Loucy (cell line): ENCODE measurements at regions not wholly inside any gene's neighbourhood (a gene's known extent, or its start where the extent isn't known, plus 50 kb on each side); places are given as distances from the start of the nearest gene placed in this dataset.

ENCODE experiments used
- H2AFZ ChIP-seq: fragments of 200-600 bp; sonication (generic); 2 replicates; pipeline ENCODE4 v1.6.0; 2016; ENCODE audit warnings: antibody characterized with exemption, mild to moderate bottlenecking, low read length, moderate library complexity
- H3F3A ChIP-seq: fragments of 200-600 bp; 2 replicates; pipeline ENCODE4 v1.6.0; 2016; ENCODE audit warnings: antibody characterized with exemption, low read depth, mild to moderate bottlenecking
- H3K27me3 ChIP-seq: fragments of 200-600 bp; sonication (generic); 2 replicates; pipeline ENCODE4 v1.6.1; 2014; ENCODE audit warnings: low read length, mild to moderate bottlenecking; ENCODE audit not compliant: insufficient read depth, poor library complexity, severe bottlenecking
- H3K36me3 ChIP-seq: fragments of 200-600 bp; sonication (generic); 2 replicates; pipeline ENCODE4 v1.6.1; 2016; ENCODE audit warnings: low read length; ENCODE audit not compliant: insufficient read depth
- H3K4me1 ChIP-seq: fragments of 200-600 bp; sonication (generic); 2 replicates; pipeline ENCODE4 v1.5.1; 2014; ENCODE audit warnings: low read length, mild to moderate bottlenecking; ENCODE audit not compliant: insufficient read depth, poor library complexity, severe bottlenecking
- H3K4me2 ChIP-seq: fragments of 200-600 bp; sonication (generic); 2 replicates; pipeline ENCODE4 v1.6.0; 2014; ENCODE audit warnings: antibody characterized with exemption, low read length, low read depth, mild to moderate bottlenecking; ENCODE audit not compliant: poor library complexity, severe bottlenecking
- H3K4me3 ChIP-seq: fragments of 200-600 bp; sonication (generic); 2 replicates; pipeline ENCODE4 v1.5.1; 2014; ENCODE audit warnings: low read length, mild to moderate bottlenecking, mixed read lengths; ENCODE audit not compliant: poor library complexity, severe bottlenecking
- H3K79me2 ChIP-seq: fragments of 200-600 bp; sonication (generic); 2 replicates; pipeline ENCODE4 v1.6.1; 2014; ENCODE audit warnings: low read length; ENCODE audit not compliant: insufficient read depth
- H3K9ac ChIP-seq: fragments of 200-600 bp; sonication (generic); 2 replicates; pipeline ENCODE4 v1.6.0; 2014; ENCODE audit warnings: mild to moderate bottlenecking, low read depth, low read length, moderate library complexity; ENCODE audit not compliant: poor library complexity, severe bottlenecking
- H3K9me2 ChIP-seq: fragments of 200-600 bp; sonication (generic); replicated peaks from 2 replicates; pipeline ENCODE4 v1.6.1; 2016; ENCODE audit warnings: low read depth, low read length, mixed read lengths
- H3K9me3 ChIP-seq: fragments of 200-600 bp; sonication (generic); 2 replicates; pipeline ENCODE4 v1.6.1; 2014; ENCODE audit warnings: mild to moderate bottlenecking, antibody characterized with exemption, low read length, low read depth; ENCODE audit not compliant: insufficient read depth
- H4K20me1 ChIP-seq: fragments of 200-600 bp; sonication (generic); 2 replicates; pipeline ENCODE4 v1.6.0; 2014; ENCODE audit warnings: antibody characterized with exemption, low read length, mild to moderate bottlenecking; ENCODE audit not compliant: insufficient read depth, poor library complexity, severe bottlenecking
- EZH2phosphoT487 ChIP-seq: fragments of 200-600 bp; IDR thresholded peaks from 2 replicates; pipeline ENCODE4 v1.6.1; 2018; ENCODE audit warnings: antibody characterized with exemption, mild to moderate bottlenecking, moderate library complexity, borderline replicate concordance
- TF ChIP-seq, protein P1 (sequence below): fragments of 200-600 bp; sonication (generic); conservative IDR thresholded peaks from 2 replicates; pipeline ENCODE4 v1.5.1; 2014; ENCODE audit warnings: mild to moderate bottlenecking, antibody characterized with exemption, low read length

DNA sequence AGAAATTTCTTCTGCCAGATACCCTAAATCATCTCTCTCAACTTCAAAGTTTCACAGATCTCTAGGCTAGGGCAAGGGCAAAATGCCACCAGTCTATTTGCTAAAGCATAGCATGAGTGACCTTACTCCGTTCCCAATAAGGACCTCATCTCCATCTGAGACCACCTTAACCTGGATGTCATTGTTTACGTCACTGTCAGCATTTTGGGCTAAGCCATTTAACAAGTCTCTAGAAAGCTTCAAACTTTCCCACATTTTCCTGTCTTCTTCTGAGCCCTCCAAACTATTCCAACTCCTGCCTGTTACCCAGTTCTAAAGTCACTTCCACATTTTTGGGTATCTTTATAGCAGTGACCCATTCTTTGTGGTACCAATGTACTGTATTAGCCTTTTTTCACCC, 259.2 kb upstream of the KITLG start:
- no peaks in the 10 kb centered on the region for H3F3A ChIP-seq
- H3K4me3 ChIP-seq: no peak overlapping the region
- no peak overlapping the region for H3K9ac ChIP-seq
- H3K36me3 ChIP-seq: no peaks in the 10 kb centered on the region
- no peaks in the 10 kb centered on the region for H4K20me1 ChIP-seq
- no peaks in the 10 kb centered on the region for H3K4me1 ChIP-seq
- no peaks in the 10 kb centered on the region for H3K79me2 ChIP-seq
- H3K9me2 ChIP-seq: no peaks in the 10 kb centered on the region
- no peak for TF ChIP-seq EZH2phosphoT487
- TF ChIP-seq, protein P1, sequence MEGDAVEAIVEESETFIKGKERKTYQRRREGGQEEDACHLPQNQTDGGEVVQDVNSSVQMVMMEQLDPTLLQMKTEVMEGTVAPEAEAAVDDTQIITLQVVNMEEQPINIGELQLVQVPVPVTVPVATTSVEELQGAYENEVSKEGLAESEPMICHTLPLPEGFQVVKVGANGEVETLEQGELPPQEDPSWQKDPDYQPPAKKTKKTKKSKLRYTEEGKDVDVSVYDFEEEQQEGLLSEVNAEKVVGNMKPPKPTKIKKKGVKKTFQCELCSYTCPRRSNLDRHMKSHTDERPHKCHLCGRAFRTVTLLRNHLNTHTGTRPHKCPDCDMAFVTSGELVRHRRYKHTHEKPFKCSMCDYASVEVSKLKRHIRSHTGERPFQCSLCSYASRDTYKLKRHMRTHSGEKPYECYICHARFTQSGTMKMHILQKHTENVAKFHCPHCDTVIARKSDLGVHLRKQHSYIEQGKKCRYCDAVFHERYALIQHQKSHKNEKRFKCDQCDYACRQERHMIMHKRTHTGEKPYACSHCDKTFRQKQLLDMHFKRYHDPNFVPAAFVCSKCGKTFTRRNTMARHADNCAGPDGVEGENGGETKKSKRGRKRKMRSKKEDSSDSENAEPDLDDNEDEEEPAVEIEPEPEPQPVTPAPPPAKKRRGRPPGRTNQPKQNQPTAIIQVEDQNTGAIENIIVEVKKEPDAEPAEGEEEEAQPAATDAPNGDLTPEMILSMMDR: no peak
- no peak overlapping the region for H3K4me2 ChIP-seq
- H3K9me3 ChIP-seq: peaks cover 6% of the 10 kb centered on the region; the same call in 1 of the 2 replicates
- no peak overlapping the region for H2AFZ ChIP-seq
- no peaks in the 10 kb centered on the region for H3K27me3 ChIP-seq

DNA sequence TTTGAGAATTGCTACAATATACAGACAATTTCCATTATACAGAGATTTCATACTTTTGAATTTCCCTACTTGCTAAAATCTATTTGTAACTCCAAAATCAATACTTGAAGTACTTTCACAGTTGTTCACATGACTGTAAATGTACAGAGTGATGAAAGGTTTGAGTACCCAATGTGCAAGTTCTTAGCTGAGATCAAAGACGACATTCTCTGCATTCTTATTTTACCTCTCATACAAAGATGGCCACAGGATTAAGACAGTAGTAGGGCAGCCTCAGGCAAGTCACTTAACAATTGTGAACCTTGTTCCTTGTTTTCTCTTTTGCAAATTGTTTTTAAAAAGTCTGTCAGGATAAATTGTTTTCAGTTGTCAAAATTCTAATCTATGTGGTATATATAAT, 255.9 kb upstream of the KITLG start:
- H3K9me3 ChIP-seq: peaks cover 6% of the 10 kb centered on the region; the same call in 1 of the 2 replicates
- no peaks in the 10 kb centered on the region for H4K20me1 ChIP-seq
- H3K36me3 ChIP-seq: no peaks in the 10 kb centered on the region
- no peak overlapping the region for H2AFZ ChIP-seq
- H3K9me2 ChIP-seq: no peaks in the 10 kb centered on the region
- H3K79me2 ChIP-seq: no peaks in the 10 kb centered on the region
- H3K4me1 ChIP-seq: no peaks in the 10 kb centered on the region
- no peaks in the 10 kb centered on the region for H3K27me3 ChIP-seq
- no peak for TF ChIP-seq EZH2phosphoT487
- TF ChIP-seq, protein P1: no peak
- H3K4me3 ChIP-seq: no peak overlapping the region
- H3K9ac ChIP-seq: no peak overlapping the region
- H3F3A ChIP-seq: no peaks in the 10 kb centered on the region
- H3K4me2 ChIP-seq: no peak overlapping the region

DNA sequence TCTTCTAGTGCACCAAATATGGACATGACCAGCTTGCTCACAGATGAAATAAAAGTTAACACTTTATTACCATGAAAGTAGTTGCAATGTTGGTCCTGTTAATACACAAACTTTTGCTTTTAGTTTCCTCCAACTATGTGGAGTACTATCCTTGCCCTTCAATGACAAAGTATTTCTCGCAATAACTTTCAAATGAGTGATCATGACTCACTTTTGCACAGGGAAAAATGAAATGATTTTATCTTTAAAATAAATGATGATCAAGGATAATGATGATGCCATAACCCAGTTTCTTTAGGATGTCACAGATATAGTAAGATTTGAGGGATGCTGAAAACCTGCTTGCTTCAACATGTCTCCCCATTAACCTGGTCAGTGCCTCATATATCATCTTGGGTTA, 254.0 kb upstream of the KITLG start:
- H3K9ac ChIP-seq: no peak overlapping the region
- H3K9me3 ChIP-seq: peaks cover 3% of the 10 kb centered on the region; the same call in 1 of the 2 replicates
- no peaks in the 10 kb centered on the region for H3K27me3 ChIP-seq
- H3K4me3 ChIP-seq: no peak overlapping the region
- H2AFZ ChIP-seq: no peak overlapping the region
- no peaks in the 10 kb centered on the region for H3K4me1 ChIP-seq
- no peaks in the 10 kb centered on the region for H3K79me2 ChIP-seq
- no peaks in the 10 kb centered on the region for H3K36me3 ChIP-seq
- no peak overlapping the region for H3K4me2 ChIP-seq
- no peaks in the 10 kb centered on the region for H4K20me1 ChIP-seq
- H3K9me2 ChIP-seq: no peaks in the 10 kb centered on the region
- H3F3A ChIP-seq: no peaks in the 10 kb centered on the region
- no peak for TF ChIP-seq EZH2phosphoT487
- TF ChIP-seq, protein P1: no peak
